ENCODE measurements at regions not wholly inside any gene's neighbourhood (a gene's known extent, or its start where the extent isn't known, plus 50 kb on each side); places are given as distances from the start of the nearest gene placed in this dataset.
"Not testable (repeated sequence)": the region's sequence is repeated elsewhere in the genome, so short reads cannot be mapped to it uniquely, and the experiment has no call there.

- no peak for DNase-seq (ENCODE audit: low read depth)
These were observed 376.7 kb downstream of the GLRX3 start for GRCh38 chr10:130512936-130513335.

- no peak for DNase-seq (ENCODE audit: low read depth)
These were observed 377.7 kb downstream of the GLRX3 start for GRCh38 chr10:130513686-130514476.

- DNase-seq (ENCODE audit: low read depth), result no peak
These were observed 379.5 kb downstream of the GLRX3 start for GRCh38 chr10:130515670-130516069.

GRCh38 chr10:130516141-130516735 lies 380.0 kb downstream of the GLRX3 start:
- DNase-seq (ENCODE audit: low read depth), result no peak

GRCh38 chr10:130518921-130519320 lies 382.7 kb downstream of the GLRX3 start:
- not testable (repeated sequence) for DNase-seq (ENCODE audit: low read depth)

GRCh38 chr10:130519791-130520190 lies 383.6 kb downstream of the GLRX3 start:
- no peak for DNase-seq (ENCODE audit: low read depth)

GRCh38 chr10:130531312-130531711 lies 395.1 kb downstream of the GLRX3 start:
- DNase-seq (ENCODE audit: low read depth), result no peak

GRCh38 chr10:130541090-130541489 lies 404.9 kb downstream of the GLRX3 start:
- no peak for DNase-seq (ENCODE audit: low read depth)

- DNase-seq (ENCODE audit: low read depth), result no peak
These were observed 406.6 kb downstream of the GLRX3 start for GRCh38 chr10:130542761-130543160.

- no peak for DNase-seq (ENCODE audit: low read depth)
These were observed 407.6 kb downstream of the GLRX3 start for GRCh38 chr10:130543794-130544193.

GRCh38 chr10:130545122-130545521 lies 408.9 kb downstream of the GLRX3 start:
- DNase-seq (ENCODE audit: low read depth), result no peak

GRCh38 chr10:130545697-130546096 lies 409.5 kb downstream of the GLRX3 start:
- no peak for DNase-seq (ENCODE audit: low read depth)

GRCh38 chr10:130546841-130547240 lies 410.6 kb downstream of the GLRX3 start:
- DNase-seq (ENCODE audit: low read depth), result no peak

GRCh38 chr10:130547368-130547767 lies 411.2 kb downstream of the GLRX3 start:
- no peak for DNase-seq (ENCODE audit: low read depth)

- no peak for DNase-seq (ENCODE audit: low read depth)
These were observed 414.9 kb downstream of the GLRX3 start for GRCh38 chr10:130550952-130551674.

GRCh38 chr10:130551676-130552075 lies 415.5 kb downstream of the GLRX3 start:
- DNase-seq (ENCODE audit: low read depth), result no peak

- DNase-seq (ENCODE audit: low read depth), result no peak
These were observed 417.6 kb downstream of the GLRX3 start for GRCh38 chr10:130553826-130554225.

GRCh38 chr10:130554701-130555410 lies 418.7 kb downstream of the GLRX3 start:
- no peak for DNase-seq (ENCODE audit: low read depth)

GRCh38 chr10:130555411-130555750 lies 419.2 kb downstream of the GLRX3 start:
- DNase-seq (ENCODE audit: low read depth), result no peak

GRCh38 chr10:130557181-130557845 lies 421.1 kb downstream of the GLRX3 start:
- no peak for DNase-seq (ENCODE audit: low read depth)

GRCh38 chr10:130558746-130559546 lies 422.8 kb downstream of the GLRX3 start:
- DNase-seq (ENCODE audit: low read depth), result no peak
